Astrocyte of the cerebellum (primary cell): ENCODE measurements at regions not wholly inside any gene's neighbourhood (a gene's known extent, or its start where the extent isn't known, plus 50 kb on each side); places are given as distances from the start of the nearest gene placed in this dataset.

Experiments used
- DNase-seq: peaks from one replicate; pipeline ENCODE4 v3.0.0-alpha.2; 2011; ENCODE audit warnings: low read depth
- H3K4me3 ChIP-seq: 2 replicates; pipeline ENCODE4 v1.5.1; 2011; ENCODE audit warnings: mild to moderate bottlenecking, low read depth, low read length, moderate library complexity
- CTCF ChIP-seq: IDR thresholded peaks from 2 replicates; pipeline ENCODE4 v1.5.1; 2012; ENCODE audit warnings: low read length, low read depth, moderate library complexity, mild to moderate bottlenecking; ENCODE audit errors: missing control alignments
- in situ Hi-C: cut with HindIII; loops from 2 replicates; pipeline ENCODE4 v1.10.0; 2017; ENCODE audit warnings: low sequenced_read_pairs

GRCh38 chr17:33964344-33964979 is 290.6 kb upstream of the CCL2 start:
- TF ChIP-seq CTCF, result no peak
- DNase-seq, result no peak
- no peak overlapping the region for H3K4me3 ChIP-seq
- in situ Hi-C loops, result no loop called here

- TF ChIP-seq CTCF, result no peak
- no peak overlapping the region for H3K4me3 ChIP-seq
- no peak for DNase-seq
- in situ Hi-C loops, result no loop called here
Observed at GRCh38 chr17:33966410-33967059, 288.6 kb upstream of the CCL2 start.

GRCh38 chr17:33967608-33968349 is 287.3 kb upstream of the CCL2 start:
- in situ Hi-C loops, result no loop called here
- no peak for DNase-seq
- H3K4me3 ChIP-seq, result no peak overlapping the region
- TF ChIP-seq CTCF, result no peak

- no peak for DNase-seq
- no peak overlapping the region for H3K4me3 ChIP-seq
- TF ChIP-seq CTCF, result no peak
- in situ Hi-C loops, result no loop called here
Observed at GRCh38 chr17:33968350-33969044, 286.6 kb upstream of the CCL2 start.

- no peak for TF ChIP-seq CTCF
- H3K4me3 ChIP-seq, result no peak overlapping the region
- in situ Hi-C loops, result no loop called here
- DNase-seq, result no peak
Observed at GRCh38 chr17:33970279-33970678, 284.8 kb upstream of the CCL2 start.

GRCh38 chr17:33972763-33973162 is 282.3 kb upstream of the CCL2 start:
- no peak for DNase-seq
- no peak overlapping the region for H3K4me3 ChIP-seq
- in situ Hi-C loops, result no loop called here
- no peak for TF ChIP-seq CTCF
